Anterior cingulate cortex (tissue), 58 donors: ENCODE measurements at regions not wholly inside any gene's neighbourhood (a gene's known extent, or its start where the extent isn't known, plus 50 kb on each side); places are given as distances from the start of the nearest gene placed in this dataset.
"Not testable (repeated sequence)": the region's sequence is repeated elsewhere in the genome, so short reads cannot be mapped to it uniquely, and the experiment has no call there.

Experiments
- DNase-seq, 58 donors: peaks; one replicate each; lab custom pipeline; 2025; lab: John Stamatoyannopoulos, UW

- no peak for DNase-seq
Observed at GRCh38 chr7:155948845-155949244, 136.6 kb upstream of the SHH start.

GRCh38 chr7:155948423-155948822 lies 136.2 kb upstream of the SHH start:
- DNase-seq = no peak

- DNase-seq = no peak
Observed at GRCh38 chr7:155947051-155947450, 134.8 kb upstream of the SHH start.

DNA sequence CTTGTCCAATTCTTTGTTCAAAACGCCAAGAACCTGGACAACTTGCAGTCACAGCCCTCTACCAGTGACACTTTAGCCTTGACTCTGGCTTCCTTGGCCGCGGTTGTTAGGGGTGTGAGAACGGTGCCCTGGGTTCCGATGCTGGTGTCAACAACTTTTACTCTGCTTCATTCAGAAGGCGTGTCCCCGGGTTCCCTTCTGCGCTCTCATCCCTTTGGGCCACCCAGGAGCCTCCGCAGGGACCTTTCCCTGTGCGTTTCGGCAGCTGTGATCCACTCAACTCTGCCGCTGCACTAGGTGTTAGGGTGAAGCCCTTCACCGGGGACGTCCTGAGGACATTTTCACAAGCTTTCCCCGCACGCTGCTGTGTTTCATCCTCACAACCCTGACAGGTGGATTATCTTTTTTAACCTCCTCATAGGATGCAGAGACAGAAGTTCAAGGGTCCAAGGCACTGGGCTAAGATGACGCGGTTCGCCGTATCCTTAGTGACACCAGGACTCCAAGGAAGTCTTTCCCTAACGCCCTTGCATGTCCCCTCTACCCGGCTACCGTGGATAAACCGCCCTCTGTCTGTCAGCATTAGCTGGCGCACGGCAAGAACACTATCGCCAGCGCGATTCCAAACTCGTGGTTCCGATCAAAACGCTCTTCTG lies 133.5 kb upstream of the SHH start:
- DNase-seq = no peak

- DNase-seq = no peak
Observed at GRCh38 chr7:155944901-155945300, 132.6 kb upstream of the SHH start.

DNA sequence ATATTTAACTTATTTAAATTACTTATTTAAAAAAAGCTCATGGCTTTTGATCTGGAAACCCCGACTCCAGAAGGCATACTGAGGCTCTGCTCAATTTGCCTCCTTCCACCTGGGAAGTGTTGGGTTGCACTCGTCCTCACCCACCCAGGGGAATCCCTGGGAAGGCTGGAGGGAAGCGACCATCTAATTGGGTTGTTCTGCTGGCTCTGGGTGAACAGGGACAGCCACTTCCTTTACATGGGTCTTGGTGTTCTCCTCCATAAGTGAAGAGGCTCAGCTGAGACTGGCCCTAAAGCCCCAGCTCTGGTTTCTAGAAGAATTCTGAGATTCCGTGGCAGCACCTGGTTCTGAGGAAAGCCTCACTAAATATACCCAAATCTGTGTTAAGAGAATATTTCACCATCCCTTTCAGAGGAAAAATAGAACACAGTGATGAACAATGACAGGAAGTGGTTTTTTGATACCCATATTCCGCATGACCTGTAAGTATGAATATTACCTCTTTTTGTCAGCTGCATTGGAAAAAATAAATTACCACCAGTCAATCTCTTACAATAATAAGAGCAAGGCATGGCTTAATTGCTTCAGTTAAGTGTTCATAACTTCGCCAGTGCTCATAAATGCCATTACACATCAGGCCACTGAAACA lies 131.1 kb upstream of the SHH start:
- no peak for DNase-seq

GRCh38 chr7:155942226-155942950 lies 130.1 kb upstream of the SHH start:
- no peak for DNase-seq

DNA sequence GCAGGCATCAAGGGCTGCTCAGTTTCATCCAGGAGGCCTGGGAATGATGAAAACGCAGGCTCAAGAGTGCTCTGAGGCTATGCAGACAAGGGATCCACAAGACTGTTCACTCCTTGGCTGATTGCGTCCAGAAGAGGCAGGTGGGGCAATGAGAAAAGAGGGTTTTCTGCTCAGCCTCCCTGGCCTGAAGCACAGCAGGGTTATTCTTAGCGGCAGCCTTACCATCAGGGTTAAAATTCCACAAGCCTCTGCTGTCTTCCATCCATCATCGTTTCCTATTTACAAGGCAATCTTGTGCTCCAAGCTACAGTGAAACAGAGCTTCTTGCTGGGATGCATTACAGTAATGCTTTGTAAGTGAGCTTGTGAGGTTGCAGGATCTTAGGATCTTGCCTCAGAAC lies 129.4 kb upstream of the SHH start:
- no peak for DNase-seq

DNA sequence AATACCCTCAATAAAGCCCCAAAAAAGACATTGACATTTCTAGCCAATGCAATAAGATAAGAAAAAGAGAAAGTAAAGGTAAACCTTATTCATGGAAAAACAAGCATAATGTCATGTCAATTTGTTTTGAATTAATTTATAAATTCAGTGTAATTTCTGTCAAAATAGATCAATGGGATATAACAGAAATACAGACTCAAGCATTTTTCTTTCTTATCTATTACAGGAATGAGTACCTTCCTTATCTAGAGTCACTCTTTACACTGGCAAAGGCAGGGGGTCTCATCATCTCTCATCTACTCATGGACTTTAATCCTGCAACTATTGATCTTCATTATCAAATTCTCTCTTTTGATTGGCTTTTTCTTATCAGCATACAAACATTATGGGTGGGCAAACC lies 127.1 kb upstream of the SHH start:
- no peak for DNase-seq

GRCh38 chr7:155938129-155938528 lies 125.9 kb upstream of the SHH start:
- no peak for DNase-seq

DNA sequence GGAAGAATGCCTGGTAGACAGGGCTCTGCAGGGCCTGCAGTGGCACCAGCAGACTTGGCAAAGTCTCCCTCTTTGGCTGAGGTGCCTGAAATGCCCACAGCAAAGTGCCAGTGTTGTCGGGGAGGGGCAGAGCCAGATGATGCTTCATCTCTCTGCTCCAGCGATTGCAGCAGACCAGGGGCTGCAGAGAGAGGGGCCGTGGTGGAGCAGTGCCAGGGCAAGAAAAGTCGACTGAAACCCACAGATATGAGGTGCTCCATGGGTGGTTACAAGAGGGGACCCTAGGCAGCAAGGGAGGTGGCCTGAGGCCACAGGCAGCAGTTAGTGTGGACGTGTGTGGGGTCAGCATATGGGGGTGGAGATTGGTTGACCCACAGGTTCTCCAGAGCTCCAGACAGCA lies 123.5 kb upstream of the SHH start:
- no peak for DNase-seq

DNA sequence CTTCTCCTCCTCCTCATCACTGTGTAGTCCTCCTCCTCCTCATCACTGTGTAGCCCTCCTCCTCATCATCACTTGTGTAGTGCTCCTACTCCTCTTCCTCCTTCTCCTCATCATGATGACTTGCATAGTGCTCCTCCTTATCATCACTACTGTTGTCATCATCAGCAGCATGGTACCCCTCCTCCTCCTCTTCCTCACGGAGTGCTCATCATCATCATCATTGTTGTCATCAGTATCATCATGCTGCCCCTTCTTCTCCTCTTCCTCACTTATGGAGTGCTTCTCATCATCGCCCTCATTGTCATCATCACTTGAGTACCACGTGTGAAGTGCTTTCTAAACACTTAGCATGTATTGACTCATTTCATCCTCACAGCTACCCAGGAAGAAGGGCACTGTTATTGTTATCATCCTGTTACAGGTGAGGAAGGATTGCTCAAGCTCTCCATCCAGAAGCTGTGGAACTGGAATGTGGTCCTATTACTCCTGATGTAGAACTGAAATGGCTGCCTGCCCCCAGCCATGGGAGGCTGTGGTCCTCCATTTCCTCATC lies 122.8 kb upstream of the SHH start:
- no peak for DNase-seq

DNA sequence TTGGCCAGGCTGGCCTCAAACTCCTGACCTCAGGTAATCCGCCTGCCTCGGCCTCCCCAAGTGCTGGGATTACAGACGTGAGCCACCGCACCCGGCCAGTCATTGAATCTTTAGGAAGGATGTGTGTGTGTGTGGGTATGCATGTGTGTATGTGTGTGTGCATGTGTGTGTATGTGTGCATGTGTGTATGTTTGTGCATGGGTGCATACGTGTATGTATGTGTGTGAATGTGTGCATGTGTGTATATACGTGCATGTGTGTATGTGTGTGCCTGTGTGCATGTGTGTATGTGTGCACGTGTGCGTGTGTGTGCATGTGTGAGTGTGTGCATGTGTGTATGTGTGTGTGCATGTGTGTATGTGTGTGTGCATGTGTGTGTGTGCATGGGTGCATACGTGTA lies 120.1 kb upstream of the SHH start:
- DNase-seq = not testable (repeated sequence)

GRCh38 chr7:155931396-155932085 lies 119.3 kb upstream of the SHH start:
- DNase-seq = no peak

DNA sequence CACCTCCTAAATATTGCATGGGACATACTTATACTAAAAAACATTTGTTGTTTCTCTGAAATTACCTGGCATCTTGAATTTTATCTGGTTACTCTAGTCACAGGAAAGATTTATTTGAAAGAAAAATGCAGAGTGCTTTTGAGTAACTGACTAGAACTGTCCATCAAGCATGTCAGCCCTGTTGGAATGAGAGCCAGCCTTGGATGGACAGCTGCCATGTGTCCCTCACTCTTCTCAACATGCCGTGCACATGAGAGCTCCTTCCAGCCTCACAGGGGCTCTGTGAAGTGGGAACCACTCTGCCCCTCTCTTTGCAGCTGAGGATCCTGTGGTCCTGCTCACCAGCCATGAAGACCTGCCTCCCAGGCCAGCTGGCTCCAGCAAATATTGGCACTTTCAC lies 118.3 kb upstream of the SHH start:
- no peak for DNase-seq

GRCh38 chr7:155930061-155930460 lies 117.8 kb upstream of the SHH start:
- no peak for DNase-seq

DNA sequence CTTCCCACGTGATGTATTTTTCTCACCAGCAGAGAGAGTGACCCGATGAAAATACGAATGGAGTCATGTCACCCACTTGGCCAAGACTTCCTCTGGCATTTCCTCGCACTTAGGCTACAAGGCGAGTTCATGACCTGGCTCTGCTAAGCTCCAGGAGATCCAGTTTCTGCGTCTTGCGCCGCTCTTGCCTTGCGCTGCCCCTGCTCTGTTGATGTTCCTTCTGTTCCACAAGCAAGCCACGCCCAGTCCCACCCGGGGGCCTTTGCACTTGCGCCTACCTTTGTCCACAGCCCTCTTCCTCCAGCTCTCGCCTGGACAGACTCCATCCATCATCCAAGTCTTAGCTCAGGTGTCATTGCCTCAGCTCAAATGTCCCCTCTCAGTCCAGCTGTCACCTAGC lies 116.3 kb upstream of the SHH start:
- no peak for DNase-seq

DNA sequence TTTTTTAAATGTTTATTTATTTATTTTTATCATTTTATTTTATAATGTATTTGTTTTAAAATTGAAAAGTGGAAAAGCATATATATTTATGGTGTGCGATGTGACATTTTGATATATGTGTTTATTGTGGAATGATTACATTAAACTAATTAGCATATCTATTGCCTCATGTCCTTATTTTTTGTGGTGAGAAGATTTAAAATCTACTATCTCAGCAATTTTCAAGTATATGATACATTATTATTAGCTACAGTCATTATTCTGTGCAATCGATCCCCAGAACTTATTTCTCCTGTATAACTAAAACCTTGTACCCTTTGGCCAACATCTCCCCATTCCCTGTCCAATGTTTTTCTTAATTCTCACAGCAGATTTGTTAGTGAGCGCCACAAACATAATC lies 115.6 kb upstream of the SHH start:
- no peak for DNase-seq

DNA sequence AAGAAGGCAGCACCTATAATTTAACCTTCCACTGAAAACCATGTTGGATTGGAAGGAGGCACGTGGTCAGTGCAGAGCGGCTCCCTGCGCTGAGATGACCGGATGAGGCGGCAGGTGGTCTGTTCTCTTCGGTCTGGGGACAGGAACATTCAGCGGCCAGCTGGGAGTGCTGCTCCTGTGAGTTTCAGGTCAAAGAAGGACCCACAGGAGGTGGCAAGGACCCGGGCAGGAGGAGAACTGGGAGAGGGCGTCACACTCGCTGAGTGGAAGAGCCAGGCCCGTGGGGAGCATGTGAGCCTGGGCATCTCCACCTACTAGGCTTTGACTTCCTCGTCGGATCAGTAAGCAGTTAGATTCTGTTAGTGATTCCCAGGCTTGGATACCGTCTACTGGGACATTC lies 113.4 kb upstream of the SHH start:
- DNase-seq = no peak

GRCh38 chr7:155922067-155922816 lies 110.0 kb upstream of the SHH start:
- DNase-seq = no peak

DNA sequence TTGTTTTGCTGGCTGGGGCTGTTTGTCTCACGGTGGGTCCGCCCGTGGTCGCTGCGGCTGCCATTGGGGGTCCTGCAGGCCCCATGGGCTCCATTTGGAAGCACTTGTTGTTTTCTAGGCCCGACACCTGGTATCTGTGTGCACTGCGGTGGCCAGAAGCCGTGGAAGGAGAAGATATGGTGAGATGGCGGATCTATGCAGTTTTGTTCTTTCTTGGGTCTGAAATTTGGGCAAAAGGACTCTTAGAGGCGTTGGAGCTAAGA lies 109.5 kb upstream of the SHH start:
- no peak for DNase-seq
